ENCODE measurements at regions not wholly inside any gene's neighbourhood (a gene's known extent, or its start where the extent isn't known, plus 50 kb on each side); places are given as distances from the start of the nearest gene placed in this dataset.

DNA sequence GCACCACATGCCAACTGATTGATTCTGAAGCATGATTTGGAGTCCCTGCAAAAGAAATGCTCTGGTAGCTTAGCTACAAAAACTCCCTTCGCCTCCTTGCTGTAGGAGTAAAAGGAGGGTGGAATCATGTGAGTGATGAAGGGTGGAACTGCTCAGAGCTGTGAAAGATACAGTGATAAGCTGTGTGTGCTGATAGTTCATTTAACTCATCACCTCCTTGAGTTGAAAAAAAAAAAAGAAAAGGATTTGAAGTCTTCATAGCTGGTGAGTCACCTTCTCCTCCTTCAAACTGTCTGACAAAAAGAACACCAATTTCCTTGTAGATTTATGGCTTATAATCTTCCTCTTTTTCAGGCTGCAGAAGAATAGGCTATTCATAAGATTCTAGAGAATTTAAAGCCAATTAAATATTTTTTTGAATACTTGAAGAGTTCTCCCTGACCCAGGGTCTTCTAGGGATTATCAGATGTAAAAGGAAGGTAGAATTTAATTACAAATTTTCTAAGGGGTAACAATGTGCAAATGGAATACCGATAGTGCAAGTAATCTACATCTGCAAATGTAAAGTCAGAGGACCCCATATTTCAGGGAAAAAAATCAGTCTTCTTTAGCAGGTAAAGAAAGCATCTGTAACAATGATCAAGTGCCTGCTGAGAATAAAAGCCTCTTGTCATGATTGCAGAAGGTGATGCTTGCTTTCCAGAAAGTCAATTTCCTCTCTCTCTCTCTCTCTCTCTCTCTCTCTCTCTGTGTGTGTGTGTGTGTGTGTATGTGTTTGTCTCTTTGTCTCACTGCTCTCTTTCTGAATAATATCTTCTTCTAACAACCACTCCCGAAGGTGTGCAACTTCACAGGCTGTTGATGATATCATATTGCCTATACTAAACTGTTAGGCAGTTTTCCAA, 208.8 kb upstream of the VEGFC start:
- Histone ChIP-seq H3K4me3 (ENCODE audit: low read length in 3 of 3) (no peak overlapping the region), H3K27ac (ENCODE audit: low read depth in 2 of 2, low read length in 2 of 2) (no peak overlapping the region), H3K9me3 (ENCODE audit: control insufficient read depth in 2 of 3, insufficient read depth in 1 of 3, low read length in 3 of 3) (peaks cover 0 to 4% (median 0%) of the 10 kb centered on the region in 3 donors), H3K9ac (ENCODE audit: low read length in 3 of 3) (no peak overlapping the region), H3K36me3 (ENCODE audit: control insufficient read depth in 2 of 3, insufficient read depth in 3 of 3, low read length in 3 of 3) (no peaks in the 10 kb centered on the region), H3K4me1 (ENCODE audit: control insufficient read depth in 2 of 3, insufficient read depth in 2 of 3, low read depth in 1 of 3, low read length in 3 of 3) (no peaks in the 10 kb centered on the region), H3K27me3 (ENCODE audit: control insufficient read depth, insufficient read depth, low read length) (no peaks in the 10 kb centered on the region)
- no peak for DNase-seq
- FAIRE-seq: no peak
- intact Hi-C loops (cut with DNase I): no loop called here
- TF ChIP-seq, protein P1, sequence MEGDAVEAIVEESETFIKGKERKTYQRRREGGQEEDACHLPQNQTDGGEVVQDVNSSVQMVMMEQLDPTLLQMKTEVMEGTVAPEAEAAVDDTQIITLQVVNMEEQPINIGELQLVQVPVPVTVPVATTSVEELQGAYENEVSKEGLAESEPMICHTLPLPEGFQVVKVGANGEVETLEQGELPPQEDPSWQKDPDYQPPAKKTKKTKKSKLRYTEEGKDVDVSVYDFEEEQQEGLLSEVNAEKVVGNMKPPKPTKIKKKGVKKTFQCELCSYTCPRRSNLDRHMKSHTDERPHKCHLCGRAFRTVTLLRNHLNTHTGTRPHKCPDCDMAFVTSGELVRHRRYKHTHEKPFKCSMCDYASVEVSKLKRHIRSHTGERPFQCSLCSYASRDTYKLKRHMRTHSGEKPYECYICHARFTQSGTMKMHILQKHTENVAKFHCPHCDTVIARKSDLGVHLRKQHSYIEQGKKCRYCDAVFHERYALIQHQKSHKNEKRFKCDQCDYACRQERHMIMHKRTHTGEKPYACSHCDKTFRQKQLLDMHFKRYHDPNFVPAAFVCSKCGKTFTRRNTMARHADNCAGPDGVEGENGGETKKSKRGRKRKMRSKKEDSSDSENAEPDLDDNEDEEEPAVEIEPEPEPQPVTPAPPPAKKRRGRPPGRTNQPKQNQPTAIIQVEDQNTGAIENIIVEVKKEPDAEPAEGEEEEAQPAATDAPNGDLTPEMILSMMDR (IDR thresholded peaks at IDR 0.05; ENCODE audit: borderline replicate concordance, extremely low read depth, insufficient read depth): no peak

DNA sequence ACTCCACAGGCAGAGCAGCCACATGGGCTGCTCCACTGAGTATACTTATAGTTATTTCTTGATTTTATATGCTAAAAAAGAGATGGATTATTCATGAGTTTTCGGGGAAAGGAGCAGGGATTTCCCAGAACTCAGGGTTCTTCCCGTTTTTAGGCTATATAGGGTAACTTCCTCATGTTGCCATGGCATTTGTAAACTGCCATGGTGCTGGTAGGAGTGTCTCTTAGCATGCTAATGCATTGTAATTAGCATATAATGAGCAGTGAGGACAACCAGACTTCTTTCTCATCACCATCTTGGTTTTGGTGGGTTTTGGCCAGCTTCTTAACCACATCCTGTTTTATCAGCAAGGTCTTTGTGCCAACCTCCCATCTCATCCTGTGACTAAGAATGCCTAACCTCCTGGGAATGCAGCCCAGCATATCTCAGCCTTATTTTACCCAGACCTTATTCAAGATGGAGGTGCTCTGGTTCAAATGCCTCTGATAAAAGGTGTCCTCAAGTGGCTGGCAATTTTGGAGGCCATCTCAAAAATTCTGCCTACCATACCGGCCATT, 213.0 kb upstream of the VEGFC start:
- Histone ChIP-seq H3K4me3 (ENCODE audit: low read length in 3 of 3) (no peak overlapping the region), H3K27me3 (ENCODE audit: control insufficient read depth, insufficient read depth, low read length) (no peaks in the 10 kb centered on the region), H3K4me1 (ENCODE audit: control insufficient read depth in 2 of 3, insufficient read depth in 2 of 3, low read depth in 1 of 3, low read length in 3 of 3) (no peaks in the 10 kb centered on the region), H3K9ac (ENCODE audit: low read length in 3 of 3) (no peak overlapping the region), H3K36me3 (ENCODE audit: control insufficient read depth in 2 of 3, insufficient read depth in 3 of 3, low read length in 3 of 3) (no peaks in the 10 kb centered on the region), H3K27ac (ENCODE audit: low read depth in 2 of 2, low read length in 2 of 2) (no peak overlapping the region), H3K9me3 (ENCODE audit: control insufficient read depth in 2 of 3, insufficient read depth in 1 of 3, low read length in 3 of 3) (no peaks in the 10 kb centered on the region)
- TF ChIP-seq, protein P1 (IDR thresholded peaks at IDR 0.05; ENCODE audit: borderline replicate concordance, extremely low read depth, insufficient read depth): no peak
- no peak for FAIRE-seq
- intact Hi-C loops (cut with DNase I): no loop called here
- no peak for DNase-seq

DNA sequence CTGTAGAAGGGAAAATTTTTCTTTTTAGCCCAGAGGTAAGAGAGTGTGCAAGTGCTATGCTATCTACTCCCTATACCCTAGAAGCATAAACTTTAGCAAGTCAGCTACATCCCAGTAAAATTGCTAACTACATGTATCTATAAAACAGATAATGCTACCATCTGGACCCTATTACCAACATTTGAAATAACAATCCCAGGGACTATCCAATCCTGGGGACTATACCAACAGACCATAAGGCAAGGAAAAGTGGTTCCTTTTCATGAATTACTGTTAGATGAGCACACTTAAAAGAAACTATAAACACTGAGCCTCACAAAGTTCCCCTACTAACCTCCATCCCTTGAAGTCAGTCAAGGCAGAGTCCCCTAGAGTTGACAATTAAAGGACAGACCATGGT, 213.6 kb upstream of the VEGFC start:
- TF ChIP-seq, protein P1 (IDR thresholded peaks at IDR 0.05; ENCODE audit: borderline replicate concordance, extremely low read depth, insufficient read depth): no peak
- H3K4me1 ChIP-seq (ENCODE audit: control insufficient read depth in 2 of 3, insufficient read depth in 2 of 3, low read depth in 1 of 3, low read length in 3 of 3): no peaks in the 10 kb centered on the region
- intact Hi-C loops (cut with DNase I): no loop called here
- H3K36me3 ChIP-seq (ENCODE audit: control insufficient read depth in 2 of 3, insufficient read depth in 3 of 3, low read length in 3 of 3): no peaks in the 10 kb centered on the region
- no peaks in the 10 kb centered on the region for H3K27me3 ChIP-seq (ENCODE audit: control insufficient read depth, insufficient read depth, low read length)
- H3K9ac ChIP-seq (ENCODE audit: low read length in 3 of 3): no peak overlapping the region
- H3K9me3 ChIP-seq (ENCODE audit: control insufficient read depth in 2 of 3, insufficient read depth in 1 of 3, low read length in 3 of 3): no peaks in the 10 kb centered on the region
- H3K4me3 ChIP-seq (ENCODE audit: low read length in 3 of 3): no peak overlapping the region
- DNase-seq (no peak), FAIRE-seq (no peak)
- H3K27ac ChIP-seq (ENCODE audit: low read depth in 2 of 2, low read length in 2 of 2): no peak overlapping the region
